RWPE2 (cell line): ENCODE measurements at regions not wholly inside any gene's neighbourhood (a gene's known extent, or its start where the extent isn't known, plus 50 kb on each side); places are given as distances from the start of the nearest gene placed in this dataset.

Source experiments
- ATAC-seq: fragments of 200-7000 bp; cut with Tn5 transposase; 3 replicates; pipeline ENCODE4 v1.9.1; 2021; ENCODE audit warnings: low read depth
- DNase-seq: peaks from one replicate; pipeline ENCODE4 v3.0.0-alpha.2; 2020; ENCODE audit warnings: low spot score
- H3K27ac ChIP-seq: fragments of 450-650 bp; 2 replicates; pipeline ENCODE4 v1.5.1; 2017; ENCODE audit warnings: mild to moderate bottlenecking; ENCODE audit not compliant: poor library complexity, severe bottlenecking
- H3K27me3 ChIP-seq: fragments of 250-450 bp; sonication (Bioruptor Pico); 2 replicates; pipeline ENCODE4 v1.5.1; 2021; ENCODE audit warnings: mild to moderate bottlenecking, moderate library complexity; ENCODE audit not compliant: insufficient read depth, poor library complexity, severe bottlenecking
- H3K36me3 ChIP-seq: fragments of 250-450 bp; sonication (Bioruptor Pico); 2 replicates; pipeline ENCODE4 v1.5.1; 2020; ENCODE audit warnings: low read depth, mild to moderate bottlenecking, moderate library complexity
- H3K4me1 ChIP-seq: fragments of 250-450 bp; sonication (Bioruptor Pico); 2 replicates; pipeline ENCODE4 v1.5.1; 2021; ENCODE audit warnings: mild to moderate bottlenecking, moderate library complexity; ENCODE audit not compliant: insufficient read depth, poor library complexity, severe bottlenecking
- H3K4me3 ChIP-seq: fragments of 250-450 bp; sonication (Bioruptor Pico); 2 replicates; pipeline ENCODE4 v1.5.1; 2021; ENCODE audit warnings: mild to moderate bottlenecking, moderate library complexity; ENCODE audit not compliant: severe bottlenecking
- H3K9me3 ChIP-seq: fragments of 250-450 bp; sonication (Bioruptor Pico); 2 replicates; pipeline ENCODE4 v1.5.1; 2021; ENCODE audit warnings: mild to moderate bottlenecking, moderate library complexity; ENCODE audit not compliant: severe bottlenecking
- TF ChIP-seq, protein P1 (sequence below): fragments of 450-650 bp; IDR thresholded peaks from one replicate; pipeline ENCODE4 v1.5.1; 2017; ENCODE audit warnings: mild to moderate bottlenecking, moderate library complexity; ENCODE audit not compliant: poor library complexity, severe bottlenecking

DNA sequence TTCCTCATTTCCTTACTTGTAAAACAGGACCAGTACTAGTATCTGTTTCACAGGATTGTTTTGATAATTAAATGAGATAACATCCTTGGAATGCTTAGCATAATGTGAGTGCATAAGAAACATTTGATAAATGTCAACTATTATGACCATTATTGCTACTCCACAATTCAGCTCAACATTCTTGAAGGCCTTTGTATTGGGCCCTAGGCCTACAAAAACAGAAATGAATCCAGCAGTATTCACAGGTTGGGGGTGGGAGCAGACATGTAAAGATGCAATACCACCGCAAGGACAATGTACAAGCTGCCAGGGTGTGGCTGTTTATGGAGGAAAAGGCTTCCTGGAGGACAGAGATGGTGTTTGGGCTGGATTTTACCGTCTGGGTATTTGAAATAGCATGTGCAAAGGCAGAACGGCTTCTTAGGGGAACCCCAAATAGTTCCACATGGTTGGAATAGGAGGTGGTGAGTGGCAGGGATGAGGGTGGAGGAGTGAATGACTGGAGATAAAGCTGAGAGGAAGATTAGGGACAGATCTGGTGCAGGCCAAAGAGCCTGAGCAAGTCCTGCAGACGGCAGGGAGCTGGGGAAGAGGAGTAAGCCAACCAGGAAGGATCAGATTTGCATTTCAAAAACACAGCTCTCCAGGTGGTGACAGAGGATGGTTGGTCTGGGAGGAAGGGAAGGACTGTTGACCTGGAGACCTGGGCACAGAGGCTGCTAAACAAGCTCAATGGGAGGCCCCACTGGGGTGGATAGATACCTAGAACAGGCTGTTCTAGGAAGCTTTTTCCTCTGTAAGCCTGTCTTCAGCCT, 57.0 kb upstream of the EPB41L1 start:
- H3K9me3 ChIP-seq: no peaks in the 10 kb centered on the region
- peaks cover 16% of the 10 kb centered on the region for H3K4me1 ChIP-seq
- peak overlapping the region; percentile 61 for H3K27ac ChIP-seq
- H3K36me3 ChIP-seq: no peaks in the 10 kb centered on the region
- TF ChIP-seq, protein P1, sequence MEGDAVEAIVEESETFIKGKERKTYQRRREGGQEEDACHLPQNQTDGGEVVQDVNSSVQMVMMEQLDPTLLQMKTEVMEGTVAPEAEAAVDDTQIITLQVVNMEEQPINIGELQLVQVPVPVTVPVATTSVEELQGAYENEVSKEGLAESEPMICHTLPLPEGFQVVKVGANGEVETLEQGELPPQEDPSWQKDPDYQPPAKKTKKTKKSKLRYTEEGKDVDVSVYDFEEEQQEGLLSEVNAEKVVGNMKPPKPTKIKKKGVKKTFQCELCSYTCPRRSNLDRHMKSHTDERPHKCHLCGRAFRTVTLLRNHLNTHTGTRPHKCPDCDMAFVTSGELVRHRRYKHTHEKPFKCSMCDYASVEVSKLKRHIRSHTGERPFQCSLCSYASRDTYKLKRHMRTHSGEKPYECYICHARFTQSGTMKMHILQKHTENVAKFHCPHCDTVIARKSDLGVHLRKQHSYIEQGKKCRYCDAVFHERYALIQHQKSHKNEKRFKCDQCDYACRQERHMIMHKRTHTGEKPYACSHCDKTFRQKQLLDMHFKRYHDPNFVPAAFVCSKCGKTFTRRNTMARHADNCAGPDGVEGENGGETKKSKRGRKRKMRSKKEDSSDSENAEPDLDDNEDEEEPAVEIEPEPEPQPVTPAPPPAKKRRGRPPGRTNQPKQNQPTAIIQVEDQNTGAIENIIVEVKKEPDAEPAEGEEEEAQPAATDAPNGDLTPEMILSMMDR: no peak
- no peaks in the 10 kb centered on the region for H3K27me3 ChIP-seq
- no peak overlapping the region for H3K4me3 ChIP-seq
- ATAC-seq (no peak), DNase-seq (no peak)

DNA sequence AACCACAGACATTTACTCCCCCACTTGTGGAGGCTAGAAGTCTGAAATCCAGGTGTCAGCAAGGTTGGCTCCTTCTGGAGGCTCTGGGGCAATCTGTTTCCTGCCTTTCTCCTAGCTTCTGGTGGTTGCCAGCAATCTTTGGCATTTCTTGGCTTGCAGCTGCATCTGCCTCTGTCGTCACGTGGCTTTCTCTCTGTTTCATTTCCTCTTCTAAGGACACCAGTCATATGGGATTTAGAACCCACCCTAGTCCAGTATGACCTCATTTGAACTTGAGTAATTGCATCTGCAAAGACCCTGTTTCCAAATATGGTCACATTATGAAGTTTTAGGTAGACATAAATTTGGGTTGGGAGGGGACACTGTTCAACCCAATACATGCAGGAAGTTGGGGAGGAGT, 56.2 kb upstream of the EPB41L1 start:
- peak overlapping the region; percentile 61 for H3K27ac ChIP-seq
- ATAC-seq (peak; percentile 35), DNase-seq (no peak)
- peaks cover 20% of the 10 kb centered on the region for H3K4me1 ChIP-seq
- H3K27me3 ChIP-seq: no peaks in the 10 kb centered on the region
- H3K36me3 ChIP-seq: no peaks in the 10 kb centered on the region
- H3K9me3 ChIP-seq: no peaks in the 10 kb centered on the region
- H3K4me3 ChIP-seq: no peak overlapping the region
- TF ChIP-seq, protein P1: no peak

DNA sequence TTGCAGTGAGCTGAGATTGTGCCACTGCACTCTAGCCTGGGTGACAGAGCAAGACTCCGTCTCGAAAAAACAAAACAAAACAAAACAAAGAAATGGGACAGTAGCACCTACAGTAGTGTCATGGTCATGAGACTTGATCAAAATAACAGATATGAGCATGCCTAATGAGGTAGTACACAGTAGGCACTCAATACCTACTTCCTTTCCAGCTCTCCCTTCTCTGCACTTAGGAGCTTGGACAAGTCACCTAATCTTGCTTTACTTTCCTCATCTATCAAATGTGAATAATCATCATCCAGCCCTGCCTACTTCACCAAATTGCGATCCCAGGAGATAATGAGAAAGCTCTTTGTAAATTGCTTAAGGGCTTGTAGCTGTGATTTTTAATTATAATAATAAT, 55.4 kb upstream of the EPB41L1 start:
- ATAC-seq (no peak), DNase-seq (no peak)
- TF ChIP-seq, protein P1: no peak
- H3K27me3 ChIP-seq: no peaks in the 10 kb centered on the region
- no peak overlapping the region for H3K4me3 ChIP-seq
- H3K36me3 ChIP-seq: no peaks in the 10 kb centered on the region
- H3K9me3 ChIP-seq: no peaks in the 10 kb centered on the region
- H3K4me1 ChIP-seq: peaks cover 20% of the 10 kb centered on the region
- H3K27ac ChIP-seq: peak overlapping the region; percentile 61

DNA sequence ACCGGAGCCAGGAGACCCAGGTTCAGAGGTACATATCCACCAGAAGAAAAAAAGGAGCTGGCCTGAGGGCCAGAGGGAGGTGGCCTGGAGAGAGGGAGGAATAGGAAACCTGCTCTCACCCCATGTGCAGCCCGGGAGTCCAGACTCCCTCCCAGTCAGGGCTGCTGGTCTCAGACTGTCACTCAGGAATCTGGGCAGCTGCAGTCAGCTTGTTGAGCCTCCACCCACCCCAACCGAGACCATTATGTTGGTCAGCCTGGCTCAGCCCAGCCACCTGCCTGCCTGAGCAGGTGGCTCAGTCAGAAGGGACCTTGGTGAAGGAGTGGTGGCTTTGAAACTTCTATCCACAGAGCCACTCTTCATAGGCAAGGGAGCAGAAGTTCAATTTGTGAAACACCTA, 53.3 kb upstream of the EPB41L1 start:
- no peak overlapping the region for H3K27ac ChIP-seq
- ATAC-seq: 0 out of 3 replicates have a peak, but pooled peaks have one; percentile 8

More for the DNA sequence above, 53.3 kb upstream of the EPB41L1 start:
- DNase-seq: no peak
- TF ChIP-seq, protein P1: no peak
- no peaks in the 10 kb centered on the region for H3K27me3 ChIP-seq
- H3K4me1 ChIP-seq: peaks cover 20% of the 10 kb centered on the region
- H3K9me3 ChIP-seq: no peaks in the 10 kb centered on the region
- no peaks in the 10 kb centered on the region for H3K36me3 ChIP-seq
- H3K4me3 ChIP-seq: no peak overlapping the region
